Neural cell (in vitro differentiated cells): ENCODE measurements at regions not wholly inside any gene's neighbourhood (a gene's known extent, or its start where the extent isn't known, plus 50 kb on each side); places are given as distances from the start of the nearest gene placed in this dataset.

Source experiments
- H2AFZ ChIP-seq: fragments of 200-600, 300-800 bp; sonication (generic), shearing (Covaris generic); 2 replicates; pipeline ENCODE4 v1.6.0; 2014; ENCODE audit warnings: low read depth, mild to moderate bottlenecking, antibody characterized with exemption, low read length, moderate library complexity
- H3F3A ChIP-seq: fragments of 200-600 bp; shearing (Covaris generic); 2 replicates; pipeline ENCODE4 v1.6.1; 2016; ENCODE audit warnings: mild to moderate bottlenecking, moderate library complexity, mixed read lengths, antibody characterized with exemption, low read length; ENCODE audit not compliant: insufficient read depth, poor library complexity, severe bottlenecking
- H3K27ac ChIP-seq: fragments of 200-600, 300-800 bp; sonication (generic), shearing (Covaris generic); 2 replicates; pipeline ENCODE4 v1.5.1; 2014; ENCODE audit warnings: mild to moderate bottlenecking, low read length, moderate library complexity
- H3K27me3 ChIP-seq: fragments of 300-800, 200-600 bp; sonication (generic), shearing (Covaris generic); 2 replicates; pipeline ENCODE4 v1.6.0; 2014; ENCODE audit warnings: mild to moderate bottlenecking, low read depth, low read length, moderate library complexity; ENCODE audit not compliant: insufficient read depth
- H3K36me3 ChIP-seq: fragments of 300-800, 200-600 bp; sonication (generic), shearing (Covaris generic); 2 replicates; pipeline ENCODE4 v1.5.1; 2014; ENCODE audit warnings: mild to moderate bottlenecking, antibody characterized with exemption, low read length, moderate library complexity; ENCODE audit not compliant: insufficient read depth
- H3K4me2 ChIP-seq: fragments of 300-800, 200-600 bp; sonication (generic), shearing (Covaris generic); 2 replicates; pipeline ENCODE4 v1.6.0; 2014; ENCODE audit warnings: mild to moderate bottlenecking, low read length
- H3K4me3 ChIP-seq: fragments of 300-800, 200-600 bp; sonication (generic), shearing (Covaris generic); 2 replicates; pipeline ENCODE4 v1.5.1; 2014; ENCODE audit warnings: mild to moderate bottlenecking, low read length, moderate library complexity
- H3K79me2 ChIP-seq: fragments of 200-600 bp; shearing (Covaris generic); replicated peaks from 2 replicates; pipeline ENCODE4 v1.6.0; 2014; ENCODE audit warnings: mild to moderate bottlenecking, low read length, moderate library complexity; ENCODE audit not compliant: insufficient read depth
- H3K9ac ChIP-seq: fragments of 300-800, 200-600 bp; sonication (generic), shearing (Covaris generic); 2 replicates; pipeline ENCODE4 v1.6.1; 2016; ENCODE audit warnings: mild to moderate bottlenecking, low read length, mixed read lengths
- H3K9me2 ChIP-seq: fragments of 200-600 bp; shearing (Covaris generic); 2 replicates; pipeline ENCODE4 v1.6.1; 2016; ENCODE audit warnings: mild to moderate bottlenecking, low read length, mixed read lengths; ENCODE audit not compliant: insufficient read depth
- H3K9me3 ChIP-seq: fragments of 200-600, 300-800 bp; sonication (generic), shearing (Covaris generic); 2 replicates; pipeline ENCODE4 v1.6.1; 2016; ENCODE audit warnings: mild to moderate bottlenecking, mixed run types, low read length, moderate library complexity, mixed read lengths
- H4K20me1 ChIP-seq: fragments of 200-600 bp; shearing (Covaris generic); 2 replicates; pipeline ENCODE4 v1.6.1; 2016; ENCODE audit warnings: mild to moderate bottlenecking, mixed run types; ENCODE audit not compliant: insufficient read depth
- CTCF ChIP-seq: fragments of 450-650 bp; IDR thresholded peaks from 2 replicates; pipeline ENCODE4 v1.5.1; 2014; ENCODE audit warnings: antibody characterized with exemption, mild to moderate bottlenecking, moderate library complexity; ENCODE audit not compliant: poor library complexity, severe bottlenecking
- EP300 ChIP-seq: fragments of 450-650 bp; conservative IDR thresholded peaks from 2 replicates; pipeline ENCODE4 v1.6.1; 2014; ENCODE audit warnings: antibody characterized with exemption, mild to moderate bottlenecking, moderate library complexity; ENCODE audit not compliant: poor library complexity, severe bottlenecking
- EZH2 ChIP-seq: fragments of 200-600, 300-800 bp; shearing (Covaris generic), sonication (generic); IDR thresholded peaks from 2 replicates; pipeline ENCODE4 v1.6.1; 2014; ENCODE audit warnings: antibody characterized with exemption, low read length, borderline replicate concordance, mild to moderate bottlenecking; ENCODE audit not compliant: insufficient read depth, poor library complexity, severe bottlenecking
- MXI1 ChIP-seq: fragments of 450-650 bp; conservative IDR thresholded peaks from 2 replicates; pipeline ENCODE4 v1.6.1; 2014; ENCODE audit warnings: antibody characterized with exemption, mild to moderate bottlenecking; ENCODE audit not compliant: poor library complexity, severe bottlenecking
- POLR2AphosphoS5 ChIP-seq: IDR thresholded peaks from 2 replicates; pipeline ENCODE4 v1.6.1; 2012
- RAD21 ChIP-seq: fragments of 450-650 bp; conservative IDR thresholded peaks from 2 replicates; pipeline ENCODE4 v1.6.1; 2014; ENCODE audit warnings: antibody characterized with exemption, mild to moderate bottlenecking, moderate library complexity
- REST ChIP-seq: IDR thresholded peaks from 2 replicates; pipeline ENCODE4 v1.6.1; 2012; ENCODE audit warnings: borderline replicate concordance
- SMC3 ChIP-seq: fragments of 450-650 bp; conservative IDR thresholded peaks from 2 replicates; pipeline ENCODE4 v1.6.1; 2014; ENCODE audit warnings: antibody characterized with exemption, mild to moderate bottlenecking, moderate library complexity; ENCODE audit not compliant: poor library complexity
- TAF1 ChIP-seq: IDR thresholded peaks from 2 replicates; pipeline ENCODE4 v1.6.1; 2012; ENCODE audit warnings: low read depth

- Histone ChIP-seq H3F3A (no peaks in the 10 kb centered on the region), H4K20me1 (no peaks in the 10 kb centered on the region), H3K27me3 (no peaks in the 10 kb centered on the region), H3K4me2 (no peak overlapping the region), H3K9ac (no peak overlapping the region), H3K9me3 (no peaks in the 10 kb centered on the region), H2AFZ (no peak overlapping the region), H3K9me2 (no peaks in the 10 kb centered on the region), H3K4me3 (no peak overlapping the region), H3K79me2 (no peaks in the 10 kb centered on the region), H3K36me3 (no peaks in the 10 kb centered on the region), H3K27ac (no peak overlapping the region)
- TF ChIP-seq TAF1 = no peak
- TF ChIP-seq EZH2 = no peak
- TF ChIP-seq SMC3 = no peak
- no peak for TF ChIP-seq CTCF
- no peak for TF ChIP-seq RAD21
- no peak for TF ChIP-seq EP300
- TF ChIP-seq MXI1 = no peak
Observed at GRCh38 chr6:86724695-86725094, 212.6 kb upstream of the HTR1E start.

DNA sequence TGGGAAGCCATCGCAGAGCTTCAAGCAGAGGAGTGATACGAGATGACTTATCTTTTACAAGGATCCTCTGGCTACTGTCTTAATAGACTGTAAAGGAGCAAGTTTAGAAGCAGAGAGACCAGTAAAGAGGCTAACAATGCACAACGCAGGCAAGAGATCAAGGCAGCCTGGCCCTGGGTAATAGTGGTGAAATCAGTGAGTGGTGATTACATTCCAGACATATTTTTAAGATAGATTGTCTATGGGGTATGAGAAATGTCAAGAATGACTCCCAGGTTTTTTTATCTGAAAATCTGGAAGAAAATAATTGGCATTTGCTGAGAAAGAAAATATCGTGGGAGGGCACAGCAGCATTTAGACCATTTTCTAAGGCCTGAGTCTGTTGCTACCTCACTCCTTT is 213.6 kb upstream of the HTR1E start:
- Histone ChIP-seq H3K9me2 (no peaks in the 10 kb centered on the region), H3K4me2 (no peak overlapping the region), H3K9ac (no peak overlapping the region), H3K4me3 (no peak overlapping the region), H3K79me2 (no peaks in the 10 kb centered on the region), H4K20me1 (no peaks in the 10 kb centered on the region), H2AFZ (no peak overlapping the region), H3K9me3 (no peaks in the 10 kb centered on the region), H3K27me3 (no peaks in the 10 kb centered on the region), H3F3A (no peaks in the 10 kb centered on the region), H3K27ac (no peak overlapping the region), H3K36me3 (no peaks in the 10 kb centered on the region)
- TF ChIP-seq EZH2 (no peak), MXI1 (no peak), TAF1 (no peak), EP300 (no peak), RAD21 (no peak), CTCF (no peak), SMC3 (no peak), REST (no peak), POLR2AphosphoS5 (no peak)
